ENCODE measurements at regions not wholly inside any gene's neighbourhood (a gene's known extent, or its start where the extent isn't known, plus 50 kb on each side); places are given as distances from the start of the nearest gene placed in this dataset.

GRCh38 chr6:165827190-165827518 is 164.1 kb upstream of the PDE10A start:
- no peak for DNase-seq (ENCODE audit: low read depth in 2 of 3, low spot score in 1 of 3)

- DNase-seq (ENCODE audit: low read depth in 2 of 3, low spot score in 1 of 3): no peak
These were observed 163.6 kb upstream of the PDE10A start for GRCh38 chr6:165826487-165827189.

GRCh38 chr6:165825256-165825815 is 162.3 kb upstream of the PDE10A start:
- no peak for DNase-seq (ENCODE audit: low read depth in 2 of 3, low spot score in 1 of 3)

- DNase-seq (ENCODE audit: low read depth in 2 of 3, low spot score in 1 of 3): no peak
These were observed 160.7 kb upstream of the PDE10A start for GRCh38 chr6:165823609-165824326.

GRCh38 chr6:165822501-165822900 is 159.5 kb upstream of the PDE10A start:
- no peak for DNase-seq (ENCODE audit: low read depth in 2 of 3, low spot score in 1 of 3)

GRCh38 chr6:165821754-165822153 is 158.7 kb upstream of the PDE10A start:
- no peak for DNase-seq (ENCODE audit: low read depth in 2 of 3, low spot score in 1 of 3)

GRCh38 chr6:165820934-165821333 is 157.9 kb upstream of the PDE10A start:
- no peak for DNase-seq (ENCODE audit: low read depth in 2 of 3, low spot score in 1 of 3)

- DNase-seq (ENCODE audit: low read depth in 2 of 3, low spot score in 1 of 3): no peak
These were observed 157.4 kb upstream of the PDE10A start for GRCh38 chr6:165820407-165820806.

GRCh38 chr6:165819394-165819793 is 156.4 kb upstream of the PDE10A start:
- DNase-seq (ENCODE audit: low read depth in 2 of 3, low spot score in 1 of 3): no peak

GRCh38 chr6:165818200-165818599 is 155.2 kb upstream of the PDE10A start:
- no peak for DNase-seq (ENCODE audit: low read depth in 2 of 3, low spot score in 1 of 3)

- DNase-seq (ENCODE audit: low read depth in 2 of 3, low spot score in 1 of 3): no peak
These were observed 154.7 kb upstream of the PDE10A start for GRCh38 chr6:165817771-165818170.

GRCh38 chr6:165817148-165817547 is 154.1 kb upstream of the PDE10A start:
- no peak for DNase-seq (ENCODE audit: low read depth in 2 of 3, low spot score in 1 of 3)

GRCh38 chr6:165814679-165815078 is 151.6 kb upstream of the PDE10A start:
- no peak for DNase-seq (ENCODE audit: low read depth in 2 of 3, low spot score in 1 of 3)

GRCh38 chr6:165811512-165811911 is 148.5 kb upstream of the PDE10A start:
- no peak for DNase-seq (ENCODE audit: low read depth in 2 of 3, low spot score in 1 of 3)

GRCh38 chr6:165808021-165808420 is 145.0 kb upstream of the PDE10A start:
- DNase-seq (ENCODE audit: low read depth in 2 of 3, low spot score in 1 of 3): no peak

- no peak for DNase-seq (ENCODE audit: low read depth in 2 of 3, low spot score in 1 of 3)
These were observed 144.4 kb upstream of the PDE10A start for GRCh38 chr6:165807249-165807960.

GRCh38 chr6:165806126-165806810 is 143.2 kb upstream of the PDE10A start:
- no peak for DNase-seq (ENCODE audit: low read depth in 2 of 3, low spot score in 1 of 3)

GRCh38 chr6:165805636-165806035 is 142.6 kb upstream of the PDE10A start:
- DNase-seq (ENCODE audit: low read depth in 2 of 3, low spot score in 1 of 3): no peak

GRCh38 chr6:165805067-165805555 is 142.1 kb upstream of the PDE10A start:
- no peak for DNase-seq (ENCODE audit: low read depth in 2 of 3, low spot score in 1 of 3)

GRCh38 chr6:165804331-165805066 is 141.5 kb upstream of the PDE10A start:
- DNase-seq (ENCODE audit: low read depth in 2 of 3, low spot score in 1 of 3): no peak

GRCh38 chr6:165800337-165800736 is 137.3 kb upstream of the PDE10A start:
- no peak for DNase-seq (ENCODE audit: low read depth in 2 of 3, low spot score in 1 of 3)

Data from stimulated activated CD4-positive, alpha-beta T cell treated with anti-CD3 and anti-CD28 coated beads, Interleukin-12 subunit alpha, Interleukin-12 subunit beta, amount 100 ng/mL, for 48 hours (primary cell).